CD4-positive, alpha-beta memory T cell (primary cell): ENCODE measurements at regions not wholly inside any gene's neighbourhood (a gene's known extent, or its start where the extent isn't known, plus 50 kb on each side); places are given as distances from the start of the nearest gene placed in this dataset.

Experiments
- CTCF ChIA-PET: fragments of 350-600 bp; sonication (Branson Sonifier 250); formaldehyde crosslinking; loops from one replicate; lab custom pipeline; 2021; ENCODE audit warnings: inconsistent platforms; ENCODE audit not compliant: partially characterized antibody; lab: Charles Lee
- POLR2A ChIA-PET: fragments of 350-600 bp; sonication (Branson Sonifier 250); formaldehyde crosslinking; loops from one replicate; lab custom pipeline; 2021; ENCODE audit not compliant: partially characterized antibody; lab: Charles Lee
- DNase-seq, 5 donors: peaks; one replicate each; pipeline versions ENCODE4 v3.0.0 to v3.0.0-alpha.2; 2020 to 2022; ENCODE audit warnings: mixed read lengths in 1 of 5
- H3K27ac ChIP-seq: one replicate; pipeline ENCODE4 v1.7.0; 2013; ENCODE audit warnings: low read depth, low read length
- H3K27me3 ChIP-seq: 2 replicates; pipeline ENCODE4 v1.7.0; 2013; ENCODE audit warnings: mild to moderate bottlenecking, low read length, moderate library complexity; ENCODE audit not compliant: insufficient read depth
- H3K36me3 ChIP-seq: 2 replicates; pipeline ENCODE4 v1.7.0; 2013; ENCODE audit warnings: mild to moderate bottlenecking, low read length, moderate library complexity; ENCODE audit not compliant: insufficient read depth
- H3K4me1 ChIP-seq: 2 replicates; pipeline ENCODE4 v1.7.0; 2013; ENCODE audit warnings: mild to moderate bottlenecking, low read length, moderate library complexity; ENCODE audit not compliant: insufficient read depth
- H3K4me3 ChIP-seq, 2 donors: one replicate each; pipeline ENCODE4 v1.7.0; 2013; ENCODE audit warnings: low read length in 2 of 2, mild to moderate bottlenecking in 1 of 2
- H3K9me3 ChIP-seq, 2 donors: one replicate each; pipeline ENCODE4 v1.7.0; 2013; ENCODE audit warnings: low read length in 2 of 2, control low read depth in 1 of 2; ENCODE audit not compliant: control insufficient read depth in 1 of 2
- H3K27ac Mint-ChIP-seq, 7 donors: one replicate each; pipeline ENCODE4 v1.8.0; 2020 to 2021; ENCODE audit warnings: mixed read lengths in 7 of 7, mild to moderate bottlenecking in 6 of 7, inconsistent platforms in 3 of 7, moderate library complexity in 3 of 7
- H3K27me3 Mint-ChIP-seq, 2 donors: one replicate each; pipeline ENCODE4 v1.8.0; 2020 to 2021; ENCODE audit warnings: mixed read lengths in 2 of 2
- H3K36me3 Mint-ChIP-seq, 2 donors: one replicate each; pipeline ENCODE4 v1.8.0; 2020 to 2021; ENCODE audit warnings: mixed read lengths in 2 of 2, inconsistent platforms in 1 of 2, mild to moderate bottlenecking in 1 of 2
- H3K4me1 Mint-ChIP-seq, 4 donors: one replicate each; pipeline ENCODE4 v1.8.0; 2020 to 2021; ENCODE audit warnings: mixed read lengths in 4 of 4, mild to moderate bottlenecking in 1 of 4
- H3K4me3 Mint-ChIP-seq, 8 donors: one replicate each; pipeline ENCODE4 v1.8.0; 2020 to 2021; ENCODE audit warnings: mixed read lengths in 8 of 8, mild to moderate bottlenecking in 7 of 8, moderate library complexity in 6 of 8, inconsistent platforms in 3 of 8
- H3K9me3 Mint-ChIP-seq, 8 donors: one replicate each; pipeline ENCODE4 v1.8.0; 2020 to 2021; ENCODE audit warnings: mixed read lengths in 8 of 8, mild to moderate bottlenecking in 5 of 8, inconsistent platforms in 3 of 8, moderate library complexity in 1 of 8
- intact Hi-C: fragments of 100-400 bp; cut with micrococcal nuclease; formaldehyde crosslinking; loops from one replicate; pipeline ENCODE4 v1.15.1; 2023

DNA sequence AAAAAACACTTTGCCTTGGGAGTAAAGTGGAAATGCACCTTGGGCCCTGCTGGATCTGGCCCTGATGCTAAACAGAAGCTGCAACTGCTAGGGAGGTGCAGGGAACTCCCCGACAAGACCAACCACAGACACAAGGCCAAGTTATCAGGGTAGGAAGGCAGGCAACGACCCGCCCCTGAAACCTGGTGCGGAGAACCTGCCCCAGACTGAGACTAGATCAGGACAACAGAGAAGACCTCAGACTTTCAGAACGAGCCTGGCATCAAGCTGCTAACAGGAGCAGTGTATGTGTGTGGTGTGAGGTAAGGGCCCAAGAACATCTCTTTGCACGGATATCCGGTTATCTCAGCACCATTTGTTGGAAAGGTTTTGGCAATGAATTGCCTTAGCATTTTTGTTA, 233.7 kb upstream of the RTL1 start:
- Histone ChIP-seq H3K27ac (no peak overlapping the region), H3K36me3 (no peaks in the 10 kb centered on the region), H3K4me3 (no peak overlapping the region), H3K9me3 (no peaks in the 10 kb centered on the region), H3K27me3 (no peaks in the 10 kb centered on the region), H3K4me1 (no peaks in the 10 kb centered on the region)
- Mint-ChIP-seq H3K27me3 (peaks cover 6 to 9% of the 10 kb centered on the region in 2 donors), H3K4me3 (no peak overlapping the region), H3K36me3 (no peaks in the 10 kb centered on the region), H3K4me1 (no peaks in the 10 kb centered on the region), H3K9me3 (peaks cover 8 to 24% (median 14%) of the 10 kb centered on the region in 8 donors), H3K27ac (no peak overlapping the region)
- intact Hi-C loops = no loop called here
- CTCF ChIA-PET = no interaction called here
- DNase-seq = no peak
- POLR2A ChIA-PET = no interaction called here

DNA sequence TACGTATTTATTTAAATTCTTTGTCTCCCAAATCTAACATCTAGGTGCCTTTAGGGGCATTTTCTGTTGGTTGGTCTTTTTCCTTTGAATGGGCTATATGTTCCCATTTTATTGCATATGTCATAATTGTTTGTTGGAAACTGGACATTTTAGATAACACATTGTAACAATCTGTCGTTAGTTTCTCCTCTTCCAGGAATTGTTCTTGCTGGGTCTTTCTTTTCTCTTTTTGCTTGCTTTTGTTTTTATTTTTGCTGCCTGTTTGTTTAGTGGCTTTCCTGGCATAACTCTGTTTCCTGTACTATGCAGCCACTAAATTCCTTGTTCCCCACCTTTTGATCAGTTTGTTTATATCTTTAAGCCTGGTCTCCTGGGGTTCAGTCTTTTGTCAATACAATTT, 244.3 kb upstream of the RTL1 start:
- Histone ChIP-seq H3K36me3 (no peaks in the 10 kb centered on the region), H3K27ac (no peak overlapping the region), H3K4me1 (no peaks in the 10 kb centered on the region), H3K9me3 (no peaks in the 10 kb centered on the region), H3K4me3 (no peak overlapping the region), H3K27me3 (no peaks in the 10 kb centered on the region)
- Mint-ChIP-seq H3K27me3 (peaks cover 5 to 8% of the 10 kb centered on the region in 2 donors), H3K4me1 (no peaks in the 10 kb centered on the region), H3K4me3 (no peak overlapping the region), H3K36me3 (peaks cover 0 to 1% of the 10 kb centered on the region in 2 donors), H3K9me3 (peaks cover 0 to 51% (median 41%) of the 10 kb centered on the region in 8 donors), H3K27ac (no peak overlapping the region)
- ChIA-PET CTCF (no interaction called here), POLR2A (no interaction called here)
- intact Hi-C loops = no loop called here
- DNase-seq = no peak

DNA sequence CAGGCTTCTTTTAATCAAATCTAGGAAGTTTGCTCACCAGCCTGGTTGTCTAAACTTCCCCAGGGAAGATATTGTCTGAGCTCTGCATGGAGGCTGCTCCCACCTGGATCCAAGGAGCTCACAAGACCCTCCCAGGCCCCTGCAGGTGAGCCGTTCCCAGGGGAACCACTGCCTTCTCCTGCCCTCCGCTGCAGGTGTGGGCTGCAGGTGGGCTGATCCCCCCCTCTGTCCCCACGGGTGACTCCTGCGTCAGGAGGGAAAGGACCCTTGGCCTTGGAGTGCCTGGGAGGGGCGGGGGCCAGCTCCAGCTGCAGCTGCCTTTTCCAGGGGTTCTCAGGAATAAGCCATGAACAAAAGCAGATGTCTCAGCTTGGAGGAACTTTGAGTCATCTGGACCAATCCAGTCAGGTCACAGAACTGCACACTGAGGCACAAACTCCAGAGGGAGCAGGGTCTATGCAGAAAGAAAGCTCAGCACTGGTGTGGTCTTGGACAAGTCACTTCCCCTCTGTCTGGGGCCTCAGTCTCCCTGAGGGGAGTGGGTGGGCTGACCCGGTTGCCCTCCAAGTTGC, 246.6 kb upstream of the RTL1 start:
- Mint-ChIP-seq H3K9me3 (peaks cover 0 to 29% (median 24%) of the 10 kb centered on the region in 8 donors), H3K4me3 (no peak overlapping the region), H3K27me3 (peaks cover 5 to 11% of the 10 kb centered on the region in 2 donors), H3K4me1 (no peaks in the 10 kb centered on the region), H3K27ac (no peak overlapping the region), H3K36me3 (no peaks in the 10 kb centered on the region)
- no peak for DNase-seq
- CTCF ChIA-PET = no interaction called here
- no peaks in the 10 kb centered on the region for H3K36me3 ChIP-seq
- H3K27me3 ChIP-seq = no peaks in the 10 kb centered on the region
- no peak overlapping the region for H3K27ac ChIP-seq
- H3K4me1 ChIP-seq = no peaks in the 10 kb centered on the region
- no peaks in the 10 kb centered on the region for H3K9me3 ChIP-seq
- POLR2A ChIA-PET = no interaction called here
- H3K4me3 ChIP-seq = no peak overlapping the region
- intact Hi-C loops = no loop called here

DNA sequence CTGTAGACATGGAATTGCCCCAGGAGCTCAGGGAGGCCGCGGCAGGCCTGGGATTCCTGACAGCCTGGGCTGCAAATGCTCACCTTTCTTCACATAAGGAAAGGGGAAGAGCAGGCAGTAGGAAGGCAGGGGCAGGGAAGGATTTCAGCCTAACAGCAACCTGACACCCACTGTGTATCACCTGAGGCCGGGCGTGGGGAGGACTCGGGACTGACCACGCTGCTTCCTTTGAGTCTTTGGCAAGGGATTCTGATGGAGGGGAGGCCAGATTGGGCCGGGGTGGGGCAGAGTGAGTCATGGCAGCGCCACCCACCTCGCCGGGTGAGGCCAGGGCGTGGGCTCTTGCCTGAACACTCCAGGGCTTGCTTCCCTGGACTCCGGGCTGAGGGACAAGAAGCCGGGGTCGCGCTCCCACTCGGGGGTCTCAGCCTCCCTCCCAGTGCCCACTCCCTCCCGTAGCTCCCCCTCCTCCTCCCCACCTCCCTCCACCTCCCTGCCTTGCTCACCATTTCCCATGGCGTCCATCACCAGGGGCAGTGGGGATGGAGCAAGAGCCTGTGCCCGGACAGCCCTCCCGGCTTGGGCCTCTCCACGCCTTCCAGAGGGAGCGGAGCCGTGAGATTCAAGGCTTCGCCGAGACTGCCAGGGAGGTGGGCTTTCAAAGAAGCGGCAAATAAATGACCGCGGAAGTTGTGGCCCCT, 247.9 kb upstream of the RTL1 start:
- CTCF ChIA-PET = no interaction called here
- H3K27ac Mint-ChIP-seq = no peak overlapping the region
- Histone ChIP-seq H3K27ac (no peak overlapping the region), H3K36me3 (no peaks in the 10 kb centered on the region), H3K9me3 (no peaks in the 10 kb centered on the region), H3K4me3 (no peak overlapping the region), H3K4me1 (no peaks in the 10 kb centered on the region), H3K27me3 (no peaks in the 10 kb centered on the region)
- H3K4me3 Mint-ChIP-seq = no peak overlapping the region
- peaks cover 0 to 18% (median 15%) of the 10 kb centered on the region in 8 donors for H3K9me3 Mint-ChIP-seq
- POLR2A ChIA-PET = no interaction called here
- DNase-seq = no peak
- peaks cover 9 to 11% of the 10 kb centered on the region in 2 donors for H3K27me3 Mint-ChIP-seq
- intact Hi-C loops = no loop called here
- no peaks in the 10 kb centered on the region for H3K36me3 Mint-ChIP-seq
- H3K4me1 Mint-ChIP-seq = no peaks in the 10 kb centered on the region

DNA sequence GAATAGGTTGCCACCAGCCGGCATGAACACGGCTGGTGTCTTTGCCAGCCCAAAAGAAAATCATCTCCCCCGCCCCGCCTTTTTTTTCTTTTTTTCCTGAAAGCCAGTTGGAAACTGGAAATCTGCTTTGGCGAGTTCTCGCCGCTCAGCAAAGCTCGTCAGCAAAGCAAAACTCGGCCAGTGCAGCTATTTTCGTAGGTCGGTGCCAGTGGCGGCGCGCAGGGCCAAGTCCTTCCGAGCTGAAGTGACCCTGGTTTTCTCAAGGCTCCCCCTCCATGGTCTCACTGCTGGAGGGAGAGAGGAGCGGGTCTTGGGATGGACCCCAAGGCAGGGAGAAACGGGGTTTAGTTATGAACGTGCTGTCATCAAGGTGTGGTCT, 248.4 kb upstream of the RTL1 start:
- ChIA-PET POLR2A (no interaction called here), CTCF (no interaction called here)
- no peaks in the 10 kb centered on the region for H3K4me1 Mint-ChIP-seq
- Histone ChIP-seq H3K4me3 (no peak overlapping the region), H3K27me3 (no peaks in the 10 kb centered on the region), H3K4me1 (no peaks in the 10 kb centered on the region), H3K36me3 (no peaks in the 10 kb centered on the region), H3K27ac (no peak overlapping the region), H3K9me3 (no peaks in the 10 kb centered on the region)
- no peak overlapping the region for H3K4me3 Mint-ChIP-seq
- peaks cover 11 to 13% of the 10 kb centered on the region in 2 donors for H3K27me3 Mint-ChIP-seq
- intact Hi-C loops = no loop called here
- peaks cover 0 to 16% (median 15%) of the 10 kb centered on the region in 8 donors for H3K9me3 Mint-ChIP-seq
- DNase-seq = no peak
- H3K36me3 Mint-ChIP-seq = no peaks in the 10 kb centered on the region
- no peak overlapping the region for H3K27ac Mint-ChIP-seq

DNA sequence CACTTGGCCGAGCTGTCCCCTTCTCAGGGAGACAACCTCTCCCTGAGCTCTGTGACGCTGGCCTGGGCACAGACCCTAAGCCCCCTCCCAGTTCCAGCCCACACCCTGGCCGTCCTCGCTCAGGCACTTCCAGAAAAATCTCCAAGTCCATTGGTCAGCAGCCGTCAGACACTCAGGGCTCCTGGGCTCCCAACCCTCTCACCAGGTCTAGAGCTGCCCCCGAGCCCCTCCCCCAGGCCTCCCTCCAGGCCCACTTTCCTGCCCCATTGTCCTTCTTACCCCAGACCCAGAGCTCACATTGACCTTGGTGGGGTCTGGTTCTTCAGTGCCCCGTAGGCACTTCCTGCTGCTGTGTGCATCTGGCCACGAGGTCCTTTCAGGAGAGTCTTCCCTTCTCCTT, 249.3 kb upstream of the RTL1 start:
- ChIA-PET CTCF (no interaction called here), POLR2A (no interaction called here)
- H3K27me3 Mint-ChIP-seq = peaks cover 13 to 16% of the 10 kb centered on the region in 2 donors
- no peaks in the 10 kb centered on the region for H3K36me3 ChIP-seq
- no peaks in the 10 kb centered on the region for H3K36me3 Mint-ChIP-seq
- H3K27me3 ChIP-seq = no peaks in the 10 kb centered on the region
- H3K4me1 ChIP-seq = no peaks in the 10 kb centered on the region
- no peaks in the 10 kb centered on the region for H3K4me1 Mint-ChIP-seq
- no peak overlapping the region for H3K27ac Mint-ChIP-seq
- intact Hi-C loops = no loop called here
- H3K4me3 ChIP-seq = no peak overlapping the region
- H3K9me3 Mint-ChIP-seq = peaks cover 0 to 8% (median 6%) of the 10 kb centered on the region in 8 donors
- H3K4me3 Mint-ChIP-seq = no peak overlapping the region
- DNase-seq = no peak
- no peaks in the 10 kb centered on the region for H3K9me3 ChIP-seq
- H3K27ac ChIP-seq = no peak overlapping the region

DNA sequence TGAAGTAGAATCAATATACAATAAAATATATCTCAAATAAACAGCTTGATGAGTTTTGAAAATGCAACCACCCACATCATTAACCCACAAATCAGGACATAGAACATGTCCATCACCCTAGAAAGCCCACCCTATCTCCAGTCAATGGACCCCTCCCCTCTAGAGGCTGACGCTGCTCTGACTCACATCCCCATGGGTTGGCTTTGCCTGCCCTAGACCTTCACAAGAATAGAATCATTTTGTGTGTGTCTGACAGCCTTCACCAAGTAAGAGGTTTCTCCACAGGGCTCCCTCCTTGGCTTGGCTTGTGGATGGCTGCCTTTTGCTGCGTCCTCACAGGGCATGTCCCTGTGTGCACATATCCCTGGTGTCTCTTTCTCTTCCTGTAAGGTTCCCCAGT, 250.2 kb upstream of the RTL1 start:
- H3K36me3 Mint-ChIP-seq = no peaks in the 10 kb centered on the region
- H3K27ac ChIP-seq = no peak overlapping the region
- H3K4me3 Mint-ChIP-seq = no peak overlapping the region
- CTCF ChIA-PET = no interaction called here
- H3K36me3 ChIP-seq = no peaks in the 10 kb centered on the region
- H3K4me1 Mint-ChIP-seq = no peaks in the 10 kb centered on the region
- H3K4me1 ChIP-seq = no peaks in the 10 kb centered on the region
- POLR2A ChIA-PET = no interaction called here
- no peaks in the 10 kb centered on the region for H3K27me3 ChIP-seq
- H3K9me3 Mint-ChIP-seq = peaks cover 0 to 2% (median 0%) of the 10 kb centered on the region in 8 donors
- intact Hi-C loops = no loop called here
- peaks cover 15% of the 10 kb centered on the region in 2 donors for H3K27me3 Mint-ChIP-seq
- H3K27ac Mint-ChIP-seq = no peak overlapping the region
- no peak for DNase-seq
- H3K9me3 ChIP-seq = no peaks in the 10 kb centered on the region
- H3K4me3 ChIP-seq = no peak overlapping the region
